ENCODE measurements at regions not wholly inside any gene's neighbourhood (a gene's known extent, or its start where the extent isn't known, plus 50 kb on each side); places are given as distances from the start of the nearest gene placed in this dataset.

DNA sequence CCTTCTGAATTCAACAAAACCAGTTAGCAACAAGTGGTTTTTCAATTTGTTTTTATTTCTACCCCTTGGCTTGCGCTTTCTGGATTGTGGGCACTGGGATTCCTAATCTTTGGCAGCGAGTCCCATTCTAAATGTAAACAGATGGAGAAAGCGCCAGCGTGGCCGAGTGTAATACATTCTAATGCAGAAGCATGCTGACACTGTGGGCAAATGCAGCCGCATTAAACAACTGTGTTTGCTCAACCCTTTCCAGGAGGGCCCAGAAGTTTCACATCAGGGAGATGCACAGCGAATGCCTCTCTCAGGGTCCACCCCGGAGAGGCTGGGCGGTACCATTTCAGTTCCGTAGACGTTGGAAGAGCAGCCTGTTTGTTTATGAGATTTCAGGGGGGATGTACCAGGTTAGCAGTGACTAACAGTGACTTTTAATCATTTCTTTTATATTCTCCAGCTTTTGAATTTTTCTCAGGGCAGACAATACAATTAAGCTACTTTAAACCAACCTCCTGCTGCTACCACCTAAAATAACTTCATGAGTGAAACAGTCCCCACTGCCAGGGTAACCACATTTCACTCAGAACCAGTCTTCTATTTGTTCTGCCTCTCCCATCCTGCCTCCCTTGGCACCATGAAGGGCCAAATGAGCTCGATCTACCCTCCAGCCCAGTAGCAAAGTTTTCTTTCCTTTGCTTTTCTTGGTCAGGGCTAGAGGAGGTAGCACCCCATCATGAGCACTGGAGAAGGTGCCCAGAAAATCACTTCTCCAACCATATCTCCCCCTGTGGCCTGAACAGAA lies 164.2 kb upstream of the ITGB1 start:
- no peak overlapping the region for H3K27ac ChIP-seq

DNA sequence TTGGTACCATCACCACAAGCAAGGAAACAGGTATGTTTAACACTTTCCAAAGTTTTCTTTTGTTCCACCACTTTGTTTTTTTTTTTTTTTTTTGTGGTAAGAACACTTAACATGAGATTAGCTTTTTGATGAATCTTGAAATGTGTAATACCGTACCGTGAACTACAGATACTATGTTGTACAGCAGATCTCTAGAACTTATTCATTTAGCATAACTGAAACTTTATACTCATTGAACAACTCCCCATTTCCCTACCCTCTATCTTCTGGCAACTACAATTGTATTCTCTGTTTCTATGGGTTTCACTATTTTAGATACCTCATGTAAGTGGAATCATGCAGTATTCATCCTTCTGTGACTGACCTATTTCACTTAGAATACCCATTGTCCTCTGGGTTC lies 162.7 kb upstream of the ITGB1 start:
- H3K27me3 ChIP-seq = no peaks in the 10 kb centered on the region
- H3K36me3 ChIP-seq = no peaks in the 10 kb centered on the region
- DNase-seq = no peak
- peaks cover 10 to 13% (median 13%) of the 10 kb centered on the region in 4 donors for H3K4me1 ChIP-seq
- intact Hi-C loops (cut with DNase I; ENCODE audit: low total_unique reads) = no loop called here
- no peak overlapping the region for H3K27ac ChIP-seq
- no peak overlapping the region for H3K4me3 ChIP-seq
- TF ChIP-seq, protein P1, sequence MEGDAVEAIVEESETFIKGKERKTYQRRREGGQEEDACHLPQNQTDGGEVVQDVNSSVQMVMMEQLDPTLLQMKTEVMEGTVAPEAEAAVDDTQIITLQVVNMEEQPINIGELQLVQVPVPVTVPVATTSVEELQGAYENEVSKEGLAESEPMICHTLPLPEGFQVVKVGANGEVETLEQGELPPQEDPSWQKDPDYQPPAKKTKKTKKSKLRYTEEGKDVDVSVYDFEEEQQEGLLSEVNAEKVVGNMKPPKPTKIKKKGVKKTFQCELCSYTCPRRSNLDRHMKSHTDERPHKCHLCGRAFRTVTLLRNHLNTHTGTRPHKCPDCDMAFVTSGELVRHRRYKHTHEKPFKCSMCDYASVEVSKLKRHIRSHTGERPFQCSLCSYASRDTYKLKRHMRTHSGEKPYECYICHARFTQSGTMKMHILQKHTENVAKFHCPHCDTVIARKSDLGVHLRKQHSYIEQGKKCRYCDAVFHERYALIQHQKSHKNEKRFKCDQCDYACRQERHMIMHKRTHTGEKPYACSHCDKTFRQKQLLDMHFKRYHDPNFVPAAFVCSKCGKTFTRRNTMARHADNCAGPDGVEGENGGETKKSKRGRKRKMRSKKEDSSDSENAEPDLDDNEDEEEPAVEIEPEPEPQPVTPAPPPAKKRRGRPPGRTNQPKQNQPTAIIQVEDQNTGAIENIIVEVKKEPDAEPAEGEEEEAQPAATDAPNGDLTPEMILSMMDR (IDR thresholded peaks at IDR 0.05) = no peak
- no peak for TF ChIP-seq POLR2A (IDR thresholded peaks at IDR 0.05)
- 81 to 98% (median 89%) methylated on average over 2 of the region's 2 CpGs for WGBS, 5 donors
- no peaks in the 10 kb centered on the region for H3K9me3 ChIP-seq

More for the DNA sequence above, 164.2 kb upstream of the ITGB1 start:
- no peaks in the 10 kb centered on the region for H3K36me3 ChIP-seq
- H3K4me3 ChIP-seq = peak overlapping the region in 1 of 4 donors; percentile 13
- no peaks in the 10 kb centered on the region for H3K9me3 ChIP-seq
- no peaks in the 10 kb centered on the region for H3K27me3 ChIP-seq
- intact Hi-C loops (cut with DNase I; ENCODE audit: low total_unique reads) = no loop called here
- 17 to 33% (median 22%) methylated on average over 12 of the region's 12 CpGs for WGBS, 5 donors
- peaks cover 10 to 13% (median 13%) of the 10 kb centered on the region in 4 donors for H3K4me1 ChIP-seq
- TF ChIP-seq EP300 (IDR thresholded peaks at IDR 0.05) (no peak), POLR2AphosphoS5 (IDR thresholded peaks at IDR 0.05) (no peak)
- TF ChIP-seq, protein P1 (IDR thresholded peaks at IDR 0.05) = no peak
- DNase-seq = peak; percentile 56 to 60

DNA sequence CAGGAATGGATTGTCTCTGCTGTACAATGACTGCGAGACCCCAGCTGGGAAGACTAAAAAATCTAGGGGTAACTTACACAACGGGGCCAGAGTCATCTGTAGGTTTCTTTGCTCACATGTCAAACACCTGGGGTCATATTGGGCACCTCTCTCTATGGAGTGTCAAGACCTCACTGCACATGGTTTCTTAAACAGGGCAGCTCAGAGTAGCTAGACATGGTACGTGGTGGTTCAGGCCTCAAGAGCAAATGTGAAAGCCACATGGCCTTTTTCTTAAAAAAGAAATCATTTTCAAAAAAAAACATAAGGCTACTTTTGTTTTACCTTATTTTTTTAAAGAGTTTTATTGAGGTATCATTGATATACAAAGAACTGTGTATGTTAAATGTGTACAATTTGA lies 162.2 kb upstream of the ITGB1 start:
- intact Hi-C loops (cut with DNase I; ENCODE audit: low total_unique reads) = no loop called here
- Histone ChIP-seq H3K27me3 (no peaks in the 10 kb centered on the region), H3K27ac (no peak overlapping the region), H3K4me3 (no peak overlapping the region), H3K4me1 (peaks cover 10 to 13% (median 13%) of the 10 kb centered on the region in 4 donors), H3K9me3 (no peaks in the 10 kb centered on the region), H3K36me3 (no peaks in the 10 kb centered on the region)
- TF ChIP-seq, protein P1 (IDR thresholded peaks at IDR 0.05) = no peak
- TF ChIP-seq POLR2AphosphoS5 (IDR thresholded peaks at IDR 0.05) (no peak), EP300 (IDR thresholded peaks at IDR 0.05) (no peak)
- DNase-seq = no peak
- 84 to 89% (median 85%) methylated on average over 3 of the region's 3 CpGs for WGBS, 5 donors

DNA sequence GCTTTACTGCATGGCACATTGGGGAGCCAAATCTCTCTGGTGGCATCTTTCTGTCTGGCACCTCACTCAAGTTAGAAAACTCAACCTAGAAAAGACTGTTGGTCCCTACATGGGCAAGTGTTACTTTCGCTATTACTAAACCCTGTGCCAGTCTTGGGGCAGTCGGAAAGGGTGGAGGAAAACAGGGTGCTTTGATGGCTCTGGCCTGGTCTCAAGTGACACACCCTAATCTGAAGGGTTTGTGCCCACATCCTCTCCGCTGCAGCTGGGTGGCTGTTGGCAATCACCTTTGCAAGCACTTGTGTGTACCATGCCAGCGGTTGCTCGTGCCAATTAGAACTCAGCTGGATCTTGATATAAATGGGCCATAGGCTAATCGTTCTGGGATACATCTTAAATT lies 159.8 kb upstream of the ITGB1 start:
- no peaks in the 10 kb centered on the region for H3K27me3 ChIP-seq
- no peaks in the 10 kb centered on the region for H3K9me3 ChIP-seq
- H3K4me1 ChIP-seq = peaks cover 10 to 13% (median 13%) of the 10 kb centered on the region in 4 donors
- intact Hi-C loops (cut with DNase I; ENCODE audit: low total_unique reads) = no loop called here
- H3K36me3 ChIP-seq = no peaks in the 10 kb centered on the region
- 67 to 84% (median 71%) methylated on average over 5 to 6 of the region's 6 CpGs for WGBS, 5 donors
- H3K4me3 ChIP-seq = no peak overlapping the region
- H3K27ac ChIP-seq = no peak overlapping the region
- TF ChIP-seq POLR2A (IDR thresholded peaks at IDR 0.05) = no peak
- TF ChIP-seq POLR2AphosphoS5 (IDR thresholded peaks at IDR 0.05) = no peak
- TF ChIP-seq EP300 (IDR thresholded peaks at IDR 0.05) = no peak
- TF ChIP-seq, protein P1 (IDR thresholded peaks at IDR 0.05) = no peak
- no peak for DNase-seq
